HepG2 (cell line): ENCODE measurements at regions not wholly inside any gene's neighbourhood (a gene's known extent, or its start where the extent isn't known, plus 50 kb on each side); places are given as distances from the start of the nearest gene placed in this dataset.

Experiments used
- ATAC-seq: fragments of 200-7000 bp; cut with Tn5 transposase; 3 replicates; pipeline ENCODE4 v1.9.1; 2020; ENCODE audit warnings: mild to moderate bottlenecking, moderate library complexity
- BruUV-seq: library from RNA; stranded (reverse); fragments of 400-500 nt; replicated peaks from 2 replicates; lab custom pipeline; 2021; lab: Mats Ljungman, UMichigan
- CTCF ChIA-PET: fragments of 300-600 bp; formaldehyde crosslinking; extraction: SDS; loops from one replicate; lab custom pipeline; 2021; ENCODE audit warnings: low total read pairs, inconsistent platforms, low intra/inter-chr PET ratio; lab: Yijun Ruan, JAX
- POLR2A ChIA-PET: fragments of 350-600 bp; sonication (Branson Sonifier 250); formaldehyde crosslinking; loops from one replicate; lab custom pipeline; 2020; ENCODE audit warnings: antibody characterized with exemption, inconsistent platforms; lab: Yijun Ruan, JAX
- DNase-seq: peaks from one replicate; pipeline ENCODE4 v3.0.0-alpha.2; 2015; ENCODE audit warnings: low spot score
- FAIRE-seq: peaks from 3 replicates; lab custom pipeline; 2011; peaks lifted over from hg19 to GRCh38; lab: Jason Lieb, UNC
- H2AFZ ChIP-seq: one replicate; pipeline ENCODE4 v1.6.1; 2011; ENCODE audit warnings: low read length, inconsistent platforms
- H3K27ac ChIP-seq: fragments of 300-600 bp; 3 replicates; pipeline ENCODE4 v1.8.0; 2011; ENCODE audit warnings: mixed run types, mild to moderate bottlenecking, mixed read lengths, low read length, inconsistent platforms; ENCODE audit not compliant: insufficient read depth; ENCODE audit errors: extremely low read length
- H3K27me3 ChIP-seq, 2 experiments: fragments of 200-600 bp in 1 of 2; 2 replicates in 1 of 2; 3 replicates in 1 of 2; pipeline versions ENCODE4 v1.6.0 to v1.8.0; 2011; ENCODE audit warnings: low read length in 2 of 2, mild to moderate bottlenecking in 2 of 2, moderate library complexity in 2 of 2, inconsistent platforms in 1 of 2; ENCODE audit not compliant: insufficient read depth in 2 of 2, control insufficient read depth in 1 of 2
- H3K36me3 ChIP-seq, 2 experiments: fragments of 200-600 bp in 1 of 2; replicated peaks in 1 of 2; 2 replicates in 1 of 2; 3 replicates in 1 of 2; pipeline versions ENCODE4 v1.5.1 to v1.8.0; 2011; ENCODE audit warnings: low read length in 2 of 2, inconsistent platforms in 1 of 2; ENCODE audit not compliant: insufficient read depth in 2 of 2, control insufficient read depth in 1 of 2
- H3K4me1 ChIP-seq: 2 replicates; pipeline ENCODE4 v1.5.1; 2012; ENCODE audit warnings: low read length, inconsistent platforms; ENCODE audit not compliant: insufficient read depth
- H3K4me2 ChIP-seq: 2 replicates; pipeline ENCODE4 v1.6.0; 2011; ENCODE audit warnings: low read depth, low read length, inconsistent platforms
- H3K4me3 ChIP-seq, 3 experiments: fragments of 200-600 bp in 1 of 3; sonication (generic), shearing (Covaris generic) in 1 of 3; replicated peaks in 1 of 3; 2 replicates each; pipeline ENCODE4 v1.5.1; 2011 to 2016; ENCODE audit warnings: low read length in 3 of 3, inconsistent platforms in 2 of 3, low read depth in 2 of 3, mild to moderate bottlenecking in 2 of 3, control low read depth in 1 of 3, mixed read lengths in 1 of 3; ENCODE audit not compliant: insufficient read depth in 1 of 3
- H3K79me2 ChIP-seq: one replicate; pipeline ENCODE4 v1.6.1; 2011; ENCODE audit warnings: low read length, inconsistent platforms; ENCODE audit not compliant: insufficient read depth
- H3K9ac ChIP-seq: 2 replicates; pipeline ENCODE4 v1.6.0; 2011; ENCODE audit warnings: mild to moderate bottlenecking, low read depth, low read length, inconsistent platforms; ENCODE audit not compliant: insufficient read depth
- H3K9me3 ChIP-seq: 2 replicates; pipeline ENCODE4 v1.5.1; 2012; ENCODE audit warnings: mild to moderate bottlenecking, low read length
- H4K20me1 ChIP-seq: 2 replicates; pipeline ENCODE4 v1.6.0; 2011; ENCODE audit warnings: inconsistent platforms, mild to moderate bottlenecking, low read length, moderate library complexity; ENCODE audit not compliant: insufficient read depth
- ASH2L ChIP-seq: fragments of 300-600, 200-600 bp; sonication (generic); IDR thresholded peaks from 2 replicates; pipeline ENCODE4 v1.7.0; 2017; ENCODE audit warnings: low read depth, mild to moderate bottlenecking, moderate library complexity, mixed read lengths, low read length; ENCODE audit not compliant: insufficient read length
- FOXC1 ChIP-seq: sonication (generic); formaldehyde crosslinking; IDR thresholded peaks from 2 replicates; pipeline ENCODE4 v1.8.0; 2022; ENCODE audit warnings: mild to moderate bottlenecking, missing genetic modification reagents, borderline replicate concordance
- GPN1 ChIP-seq: sonication (generic); formaldehyde crosslinking; IDR thresholded peaks from 2 replicates; pipeline ENCODE4 v1.5.1; 2020; ENCODE audit warnings: missing genetic modification reagents, borderline replicate concordance
- KLF16 ChIP-seq, 2 experiments: sonication (generic) in 1 of 2; formaldehyde crosslinking in 1 of 2; IDR thresholded peaks; 2 replicates each; pipeline versions ENCODE4 v1.6.1 to v1.8.0; 2016 to 2023; ENCODE audit warnings: missing genetic modification reagents in 2 of 2, missing compliant biosample characterization in 1 of 2
- ZNF781 ChIP-seq: sonication (generic); formaldehyde crosslinking; IDR thresholded peaks from 2 replicates; pipeline ENCODE4 v1.5.1; 2020; ENCODE audit warnings: borderline replicate concordance, mild to moderate bottlenecking, missing genetic modification reagents; ENCODE audit errors: not compliant biosample characterization
- WGBS: methylation state at CpG from one replicate; pipeline ENCODE4 v1.1.6; 2017; ENCODE audit warnings: low lambda C conversion rate; 5-methylcytosine and 5-hydroxymethylcytosine counted together
- in situ Hi-C: cut with HindIII; loops from 2 replicates; pipeline ENCODE4 v1.10.0; 2017; ENCODE audit warnings: low pct_unique_long_range_greater_than_20kb; ENCODE audit not compliant: extremely low pct_ligation_motif_present
- intact Hi-C: fragments of 100-400 bp; cut with micrococcal nuclease; formaldehyde crosslinking; loops from one replicate; pipeline ENCODE4 v1.10.0; 2022; ENCODE audit not compliant: unreplicated experiment
- TF ChIP-seq, protein P1 (sequence below): sonication (generic); formaldehyde crosslinking; IDR thresholded peaks from 2 replicates; pipeline ENCODE4 v1.4.0; 2020; ENCODE audit warnings: missing genetic modification reagents, borderline replicate concordance
- TF ChIP-seq, protein P2 (sequence below): IDR thresholded peaks from 2 replicates; pipeline ENCODE4 v1.6.1; 2018; ENCODE audit warnings: missing genetic modification reagents
- TF ChIP-seq, protein P3 (sequence below): sonication (generic); formaldehyde crosslinking; IDR thresholded peaks from 2 replicates; pipeline ENCODE4 v1.5.0; 2020; ENCODE audit warnings: missing genetic modification reagents
- TF ChIP-seq, protein P4 (sequence below): sonication (generic); formaldehyde crosslinking; IDR thresholded peaks from 2 replicates; pipeline ENCODE4 v1.4.0; 2020; ENCODE audit warnings: mild to moderate bottlenecking, missing genetic modification reagents, borderline replicate concordance
- TF ChIP-seq, protein P5 (sequence below): sonication (generic); formaldehyde crosslinking; conservative IDR thresholded peaks from 2 replicates; pipeline ENCODE4 v1.4.0; 2020; ENCODE audit warnings: missing genetic modification reagents

DNA sequence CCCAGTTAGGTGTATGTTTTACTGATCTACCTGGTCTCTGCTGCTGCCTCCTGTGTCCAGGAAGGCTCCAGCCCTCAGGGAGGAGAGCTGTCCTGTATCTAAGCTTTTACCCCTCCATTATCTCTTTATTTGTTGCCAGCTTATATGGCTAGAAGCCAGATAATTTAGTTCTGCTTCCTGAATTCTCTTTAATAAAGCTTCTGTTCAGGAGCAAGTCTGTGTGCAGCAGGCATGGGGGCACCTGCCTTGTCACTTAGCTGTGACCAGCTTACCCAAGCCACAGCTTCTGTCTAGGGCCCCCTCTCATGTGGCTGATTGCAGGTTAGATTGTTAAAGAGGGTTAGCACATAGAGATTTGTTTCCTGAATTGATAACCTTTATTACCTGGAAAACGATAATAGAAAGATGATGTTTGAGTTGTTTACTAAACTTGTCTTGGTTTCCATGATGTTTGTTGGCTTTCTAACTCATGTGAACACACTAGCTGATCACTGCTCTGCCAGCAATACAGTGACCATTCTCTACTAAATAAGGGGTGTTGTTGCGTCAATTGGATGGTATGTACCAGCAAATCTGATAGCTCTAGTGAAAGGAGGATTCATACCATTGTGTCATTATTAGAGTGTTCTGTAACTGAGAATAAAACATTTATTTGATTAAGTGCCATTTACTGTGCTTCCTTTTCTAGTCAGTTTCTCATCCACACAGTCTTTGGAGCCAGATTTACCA is 189.8 kb upstream of the ANK2 start (continued):
- TF ChIP-seq, protein P1, sequence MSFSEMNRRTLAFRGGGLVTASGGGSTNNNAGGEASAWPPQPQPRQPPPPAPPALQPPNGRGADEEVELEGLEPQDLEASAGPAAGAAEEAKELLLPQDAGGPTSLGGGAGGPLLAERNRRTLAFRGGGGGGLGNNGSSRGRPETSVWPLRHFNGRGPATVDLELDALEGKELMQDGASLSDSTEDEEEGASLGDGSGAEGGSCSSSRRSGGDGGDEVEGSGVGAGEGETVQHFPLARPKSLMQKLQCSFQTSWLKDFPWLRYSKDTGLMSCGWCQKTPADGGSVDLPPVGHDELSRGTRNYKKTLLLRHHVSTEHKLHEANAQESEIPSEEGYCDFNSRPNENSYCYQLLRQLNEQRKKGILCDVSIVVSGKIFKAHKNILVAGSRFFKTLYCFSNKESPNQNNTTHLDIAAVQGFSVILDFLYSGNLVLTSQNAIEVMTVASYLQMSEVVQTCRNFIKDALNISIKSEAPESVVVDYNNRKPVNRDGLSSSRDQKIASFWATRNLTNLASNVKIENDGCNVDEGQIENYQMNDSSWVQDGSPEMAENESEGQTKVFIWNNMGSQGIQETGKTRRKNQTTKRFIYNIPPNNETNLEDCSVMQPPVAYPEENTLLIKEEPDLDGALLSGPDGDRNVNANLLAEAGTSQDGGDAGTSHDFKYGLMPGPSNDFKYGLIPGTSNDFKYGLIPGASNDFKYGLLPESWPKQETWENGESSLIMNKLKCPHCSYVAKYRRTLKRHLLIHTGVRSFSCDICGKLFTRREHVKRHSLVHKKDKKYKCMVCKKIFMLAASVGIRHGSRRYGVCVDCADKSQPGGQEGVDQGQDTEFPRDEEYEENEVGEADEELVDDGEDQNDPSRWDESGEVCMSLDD (CRISPR knock-in tag): no peak
- TF ChIP-seq ASH2L: no peak
- TF ChIP-seq FOXC1 (CRISPR knock-in tag): no peak

DNA sequence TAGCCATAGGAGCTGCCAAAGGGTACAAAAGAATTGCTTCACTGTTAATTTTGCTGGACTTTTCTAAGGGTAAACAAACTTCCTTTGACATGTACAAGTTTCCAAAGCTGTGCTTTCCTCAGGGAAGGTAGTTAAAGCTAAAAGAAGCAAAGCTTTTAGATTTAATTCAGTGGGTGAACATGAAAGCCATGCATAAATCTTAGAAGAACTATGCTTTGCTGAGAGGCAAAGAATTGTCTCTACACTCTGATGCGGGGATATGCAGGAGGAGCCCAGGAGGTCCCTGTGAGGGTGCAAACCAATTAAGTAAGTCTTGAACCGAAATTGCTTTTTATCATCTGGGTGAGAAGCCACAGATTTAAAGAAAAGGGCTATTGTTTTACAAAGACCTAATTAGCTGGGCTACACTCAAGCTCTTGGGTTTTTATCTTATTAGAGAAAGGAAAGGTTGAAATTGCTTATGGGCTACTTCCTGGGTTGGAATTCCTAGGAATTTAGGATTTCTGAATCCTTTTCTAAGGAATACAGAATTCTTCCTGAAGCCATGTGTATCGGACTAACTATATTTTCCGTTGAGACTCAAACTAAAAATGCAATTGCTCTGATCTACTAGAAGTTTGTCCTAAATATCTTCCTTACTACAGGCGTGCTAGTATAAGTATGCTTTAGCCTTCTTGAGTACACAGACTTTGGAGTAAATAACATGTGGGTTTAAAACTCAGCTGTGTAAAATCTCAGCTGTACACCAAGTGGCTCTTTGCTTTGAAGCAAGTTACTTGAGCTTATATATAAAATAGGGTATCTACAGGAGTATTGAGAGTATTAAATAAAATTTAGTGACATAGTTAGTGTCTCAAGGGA is 188.4 kb upstream of the ANK2 start:
- TF ChIP-seq, protein P2, sequence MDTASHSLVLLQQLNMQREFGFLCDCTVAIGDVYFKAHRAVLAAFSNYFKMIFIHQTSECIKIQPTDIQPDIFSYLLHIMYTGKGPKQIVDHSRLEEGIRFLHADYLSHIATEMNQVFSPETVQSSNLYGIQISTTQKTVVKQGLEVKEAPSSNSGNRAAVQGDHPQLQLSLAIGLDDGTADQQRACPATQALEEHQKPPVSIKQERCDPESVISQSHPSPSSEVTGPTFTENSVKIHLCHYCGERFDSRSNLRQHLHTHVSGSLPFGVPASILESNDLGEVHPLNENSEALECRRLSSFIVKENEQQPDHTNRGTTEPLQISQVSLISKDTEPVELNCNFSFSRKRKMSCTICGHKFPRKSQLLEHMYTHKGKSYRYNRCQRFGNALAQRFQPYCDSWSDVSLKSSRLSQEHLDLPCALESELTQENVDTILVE (CRISPR knock-in tag): no peak
- TF ChIP-seq KLF16 (CRISPR knock-in tag; IDR thresholded peaks at IDR 0.05) (no peak), ZNF781 (no peak), GPN1 (CRISPR knock-in tag) (no peak)
- TF ChIP-seq, protein P3, sequence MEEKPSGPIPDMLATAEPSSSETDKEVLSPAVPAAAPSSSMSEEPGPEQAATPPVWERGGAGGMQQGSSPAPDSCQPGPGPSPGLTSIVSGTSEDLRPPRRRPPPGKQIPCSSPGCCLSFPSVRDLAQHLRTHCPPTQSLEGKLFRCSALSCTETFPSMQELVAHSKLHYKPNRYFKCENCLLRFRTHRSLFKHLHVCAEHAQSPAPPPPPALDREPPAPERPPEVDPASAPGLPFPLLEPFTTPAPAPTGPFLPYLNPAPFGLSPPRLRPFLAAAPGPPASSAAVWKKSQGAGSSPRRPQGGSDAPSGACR (CRISPR knock-in tag): no peak
- TF ChIP-seq, protein P4, sequence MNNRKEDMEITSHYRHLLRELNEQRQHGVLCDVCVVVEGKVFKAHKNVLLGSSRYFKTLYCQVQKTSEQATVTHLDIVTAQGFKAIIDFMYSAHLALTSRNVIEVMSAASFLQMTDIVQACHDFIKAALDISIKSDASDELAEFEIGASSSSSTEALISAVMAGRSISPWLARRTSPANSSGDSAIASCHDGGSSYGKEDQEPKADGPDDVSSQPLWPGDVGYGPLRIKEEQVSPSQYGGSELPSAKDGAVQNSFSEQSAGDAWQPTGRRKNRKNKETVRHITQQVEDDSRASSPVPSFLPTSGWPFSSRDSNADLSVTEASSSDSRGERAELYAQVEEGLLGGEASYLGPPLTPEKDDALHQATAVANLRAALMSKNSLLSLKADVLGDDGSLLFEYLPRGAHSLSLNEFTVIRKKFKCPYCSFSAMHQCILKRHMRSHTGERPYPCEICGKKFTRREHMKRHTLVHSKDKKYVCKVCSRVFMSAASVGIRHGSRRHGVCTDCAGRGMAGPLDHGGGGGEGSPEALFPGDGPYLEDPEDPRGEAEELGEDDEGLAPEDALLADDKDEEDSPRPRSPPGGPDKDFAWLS (CRISPR knock-in tag): no peak
- TF ChIP-seq, protein P5, sequence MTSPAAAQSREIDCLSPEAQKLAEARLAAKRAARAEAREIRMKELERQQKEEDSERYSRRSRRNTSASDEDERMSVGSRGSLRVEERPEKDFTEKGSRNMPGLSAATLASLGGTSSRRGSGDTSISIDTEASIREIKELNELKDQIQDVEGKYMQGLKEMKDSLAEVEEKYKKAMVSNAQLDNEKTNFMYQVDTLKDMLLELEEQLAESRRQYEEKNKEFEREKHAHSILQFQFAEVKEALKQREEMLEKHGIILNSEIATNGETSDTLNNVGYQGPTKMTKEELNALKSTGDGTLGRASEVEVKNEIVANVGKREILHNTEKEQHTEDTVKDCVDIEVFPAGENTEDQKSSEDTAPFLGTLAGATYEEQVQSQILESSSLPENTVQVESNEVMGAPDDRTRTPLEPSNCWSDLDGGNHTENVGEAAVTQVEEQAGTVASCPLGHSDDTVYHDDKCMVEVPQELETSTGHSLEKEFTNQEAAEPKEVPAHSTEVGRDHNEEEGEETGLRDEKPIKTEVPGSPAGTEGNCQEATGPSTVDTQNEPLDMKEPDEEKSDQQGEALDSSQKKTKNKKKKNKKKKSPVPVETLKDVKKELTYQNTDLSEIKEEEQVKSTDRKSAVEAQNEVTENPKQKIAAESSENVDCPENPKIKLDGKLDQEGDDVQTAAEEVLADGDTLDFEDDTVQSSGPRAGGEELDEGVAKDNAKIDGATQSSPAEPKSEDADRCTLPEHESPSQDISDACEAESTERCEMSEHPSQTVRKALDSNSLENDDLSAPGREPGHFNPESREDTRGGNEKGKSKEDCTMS (CRISPR knock-in tag): no peak
- TF ChIP-seq, all 625 proteins: peak for 0

More for the DNA sequence above, 188.4 kb upstream of the ANK2 start:
- H4K20me1 ChIP-seq: no peaks in the 10 kb centered on the region
- no peaks in the 10 kb centered on the region for H3K9me3 ChIP-seq
- WGBS: 33% methylated on average over 5 of the region's 5 CpGs
- no peak overlapping the region for H2AFZ ChIP-seq
- no peak for DNase-seq
- no peaks in the 10 kb centered on the region for H3K27me3 ChIP-seq
- ChIA-PET CTCF (no interaction called here), POLR2A (no interaction called here)
- FAIRE-seq: no peak
- intact Hi-C loops (no loop called here), in situ Hi-C loops (no loop called here)
- no peak overlapping the region for H3K27ac ChIP-seq
- BruUV-seq: no TSS peak
- no peak overlapping the region for H3K9ac ChIP-seq
- H3K4me2 ChIP-seq: no peak overlapping the region
- H3K36me3 ChIP-seq: no peaks in the 10 kb centered on the region
- no peak for ATAC-seq
- no peaks in the 10 kb centered on the region for H3K4me1 ChIP-seq
- no peaks in the 10 kb centered on the region for H3K79me2 ChIP-seq
- no peak overlapping the region for H3K4me3 ChIP-seq
